ENCODE measurements at regions not wholly inside any gene's neighbourhood (a gene's known extent, or its start where the extent isn't known, plus 50 kb on each side); places are given as distances from the start of the nearest gene placed in this dataset.

- H3K27ac Mint-ChIP-seq: no peak overlapping the region
- H3K27me3 ChIP-seq (ENCODE audit: insufficient read depth, low read length): no peaks in the 10 kb centered on the region
- intact Hi-C loops (cut with micrococcal nuclease): no loop called here
Measured at GRCh38 chr16:5504064-5504781, 406.6 kb upstream of the EEF2KMT start.

GRCh38 chr16:5502944-5503343, 405.3 kb upstream of the EEF2KMT start:
- Histone ChIP-seq H3K4me3 (ENCODE audit: low read length in 2 of 2) (no peak overlapping the region), H3K9me3 (ENCODE audit: control insufficient read depth in 1 of 2, low read length in 2 of 2) (no peaks in the 10 kb centered on the region), H3K27me3 (ENCODE audit: insufficient read depth, low read length) (no peaks in the 10 kb centered on the region), H3K4me1 (ENCODE audit: insufficient read depth, low read length) (no peaks in the 10 kb centered on the region), H3K36me3 (ENCODE audit: insufficient read depth, low read length) (no peaks in the 10 kb centered on the region), H3K27ac (ENCODE audit: low read depth, low read length) (no peak overlapping the region)
- ChIA-PET CTCF (ENCODE audit: partially characterized antibody) (no interaction called here), POLR2A (ENCODE audit: partially characterized antibody) (no interaction called here)
- no peaks in the 10 kb centered on the region for H3K36me3 Mint-ChIP-seq
- no peak for DNase-seq
- H3K4me3 Mint-ChIP-seq: no peak overlapping the region
- H3K4me1 Mint-ChIP-seq: no peaks in the 10 kb centered on the region
- intact Hi-C loops (cut with micrococcal nuclease): no loop called here
- H3K27me3 Mint-ChIP-seq: peaks cover 2 to 7% of the 10 kb centered on the region in 2 donors
- peaks cover 0 to 8% (median 0%) of the 10 kb centered on the region in 8 donors for H3K9me3 Mint-ChIP-seq
- no peak overlapping the region for H3K27ac Mint-ChIP-seq

More at GRCh38 chr16:5504064-5504781, 406.6 kb upstream of the EEF2KMT start:
- no peaks in the 10 kb centered on the region for H3K4me1 Mint-ChIP-seq
- peaks cover 2 to 7% of the 10 kb centered on the region in 2 donors for H3K27me3 Mint-ChIP-seq
- CTCF ChIA-PET (ENCODE audit: partially characterized antibody): no interaction called here
- no peaks in the 10 kb centered on the region for H3K36me3 ChIP-seq (ENCODE audit: insufficient read depth, low read length)
- H3K4me3 ChIP-seq (ENCODE audit: low read length in 2 of 2): no peak overlapping the region
- no peaks in the 10 kb centered on the region for H3K36me3 Mint-ChIP-seq
- peak overlapping the region in 1 of 8 donors; percentile 46 for H3K4me3 Mint-ChIP-seq
- H3K27ac ChIP-seq (ENCODE audit: low read depth, low read length): no peak overlapping the region
- peaks cover 0 to 8% (median 0%) of the 10 kb centered on the region in 8 donors for H3K9me3 Mint-ChIP-seq
- POLR2A ChIA-PET (ENCODE audit: partially characterized antibody): no interaction called here
- no peaks in the 10 kb centered on the region for H3K9me3 ChIP-seq (ENCODE audit: control insufficient read depth in 1 of 2, low read length in 2 of 2)
- H3K4me1 ChIP-seq (ENCODE audit: insufficient read depth, low read length): no peaks in the 10 kb centered on the region
- no peak for DNase-seq

GRCh38 chr16:5502467-5502869, 404.9 kb upstream of the EEF2KMT start:
- Mint-ChIP-seq H3K4me1 (no peaks in the 10 kb centered on the region), H3K9me3 (peaks cover 0 to 8% (median 0%) of the 10 kb centered on the region in 8 donors), H3K4me3 (no peak overlapping the region), H3K27me3 (peaks cover 2 to 7% of the 10 kb centered on the region in 2 donors), H3K27ac (no peak overlapping the region), H3K36me3 (no peaks in the 10 kb centered on the region)
- Histone ChIP-seq H3K27ac (ENCODE audit: low read depth, low read length) (no peak overlapping the region), H3K4me1 (ENCODE audit: insufficient read depth, low read length) (no peaks in the 10 kb centered on the region), H3K4me3 (ENCODE audit: low read length in 2 of 2) (no peak overlapping the region), H3K27me3 (ENCODE audit: insufficient read depth, low read length) (no peaks in the 10 kb centered on the region), H3K9me3 (ENCODE audit: control insufficient read depth in 1 of 2, low read length in 2 of 2) (no peaks in the 10 kb centered on the region), H3K36me3 (ENCODE audit: insufficient read depth, low read length) (no peaks in the 10 kb centered on the region)
- ChIA-PET CTCF (ENCODE audit: partially characterized antibody) (no interaction called here), POLR2A (ENCODE audit: partially characterized antibody) (no interaction called here)
- no peak for DNase-seq
- intact Hi-C loops (cut with micrococcal nuclease): no loop called here

GRCh38 chr16:5500526-5500925, 402.9 kb upstream of the EEF2KMT start:
- intact Hi-C loops (cut with micrococcal nuclease): no loop called here

GRCh38 chr16:5498562-5498961, 401.0 kb upstream of the EEF2KMT start:
- no peak overlapping the region for H3K4me3 ChIP-seq (ENCODE audit: low read length in 2 of 2)
- no peaks in the 10 kb centered on the region for H3K4me1 Mint-ChIP-seq
- peaks cover 0 to 12% (median 5%) of the 10 kb centered on the region in 8 donors for H3K9me3 Mint-ChIP-seq
- no peak overlapping the region for H3K27ac Mint-ChIP-seq
- H3K9me3 ChIP-seq (ENCODE audit: control insufficient read depth in 1 of 2, low read length in 2 of 2): no peaks in the 10 kb centered on the region
- H3K27me3 ChIP-seq (ENCODE audit: insufficient read depth, low read length): no peaks in the 10 kb centered on the region
- no peak overlapping the region for H3K27ac ChIP-seq (ENCODE audit: low read depth, low read length)
- H3K36me3 Mint-ChIP-seq: no peaks in the 10 kb centered on the region
- H3K36me3 ChIP-seq (ENCODE audit: insufficient read depth, low read length): no peaks in the 10 kb centered on the region
- DNase-seq: no peak
- ChIA-PET POLR2A (ENCODE audit: partially characterized antibody) (no interaction called here), CTCF (ENCODE audit: partially characterized antibody) (no interaction called here)
- H3K4me1 ChIP-seq (ENCODE audit: insufficient read depth, low read length): no peaks in the 10 kb centered on the region
- peaks cover 5 to 9% of the 10 kb centered on the region in 2 donors for H3K27me3 Mint-ChIP-seq
- intact Hi-C loops (cut with micrococcal nuclease): no loop called here
- no peak overlapping the region for H3K4me3 Mint-ChIP-seq

More at GRCh38 chr16:5500526-5500925, 402.9 kb upstream of the EEF2KMT start:
- POLR2A ChIA-PET (ENCODE audit: partially characterized antibody): no interaction called here
- no peak overlapping the region for H3K27ac Mint-ChIP-seq
- no peaks in the 10 kb centered on the region for H3K4me1 Mint-ChIP-seq
- DNase-seq: no peak
- no peak overlapping the region for H3K4me3 ChIP-seq (ENCODE audit: low read length in 2 of 2)
- peaks cover 0 to 9% (median 2%) of the 10 kb centered on the region in 8 donors for H3K9me3 Mint-ChIP-seq
- CTCF ChIA-PET (ENCODE audit: partially characterized antibody): no interaction called here
- H3K27ac ChIP-seq (ENCODE audit: low read depth, low read length): no peak overlapping the region
- no peak overlapping the region for H3K4me3 Mint-ChIP-seq
- no peaks in the 10 kb centered on the region for H3K36me3 ChIP-seq (ENCODE audit: insufficient read depth, low read length)
- no peaks in the 10 kb centered on the region for H3K9me3 ChIP-seq (ENCODE audit: control insufficient read depth in 1 of 2, low read length in 2 of 2)
- no peaks in the 10 kb centered on the region for H3K4me1 ChIP-seq (ENCODE audit: insufficient read depth, low read length)
- H3K36me3 Mint-ChIP-seq: no peaks in the 10 kb centered on the region
- H3K27me3 ChIP-seq (ENCODE audit: insufficient read depth, low read length): no peaks in the 10 kb centered on the region
- peaks cover 5 to 7% of the 10 kb centered on the region in 2 donors for H3K27me3 Mint-ChIP-seq

DNA sequence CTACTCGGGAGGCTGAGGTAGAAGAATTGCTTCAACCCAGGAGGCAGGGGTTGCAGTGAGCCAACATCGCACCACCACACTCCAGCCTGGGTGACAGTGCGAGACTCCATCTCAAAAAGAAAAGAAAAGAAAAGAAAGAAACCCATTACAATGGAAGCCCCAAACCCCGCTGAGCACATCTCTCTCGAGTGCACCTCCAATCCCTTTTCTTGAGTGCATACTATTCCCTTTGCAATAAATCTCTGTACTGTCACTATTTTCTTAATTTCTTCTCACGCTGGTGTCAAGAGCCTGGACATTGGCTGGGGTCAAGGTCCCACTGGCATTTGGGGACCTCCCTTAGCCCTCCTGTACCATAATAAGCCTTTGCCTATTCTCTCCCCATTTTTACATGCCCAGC, 398.4 kb upstream of the EEF2KMT start:
- no peak overlapping the region for H3K27ac ChIP-seq (ENCODE audit: low read depth, low read length)
- no peaks in the 10 kb centered on the region for H3K4me1 ChIP-seq (ENCODE audit: insufficient read depth, low read length)
- H3K27me3 Mint-ChIP-seq: peaks cover 5 to 6% of the 10 kb centered on the region in 2 donors
- H3K27ac Mint-ChIP-seq: no peak overlapping the region
- H3K9me3 Mint-ChIP-seq: peaks cover 0 to 12% (median 5%) of the 10 kb centered on the region in 8 donors
- ChIA-PET CTCF (ENCODE audit: partially characterized antibody) (no interaction called here), POLR2A (ENCODE audit: partially characterized antibody) (no interaction called here)
- no peaks in the 10 kb centered on the region for H3K9me3 ChIP-seq (ENCODE audit: control insufficient read depth in 1 of 2, low read length in 2 of 2)
- intact Hi-C loops (cut with micrococcal nuclease): no loop called here
- no peak overlapping the region for H3K4me3 ChIP-seq (ENCODE audit: low read length in 2 of 2)
- no peaks in the 10 kb centered on the region for H3K36me3 ChIP-seq (ENCODE audit: insufficient read depth, low read length)
- no peak for DNase-seq
- no peaks in the 10 kb centered on the region for H3K27me3 ChIP-seq (ENCODE audit: insufficient read depth, low read length)
- no peaks in the 10 kb centered on the region for H3K4me1 Mint-ChIP-seq
- no peak overlapping the region for H3K4me3 Mint-ChIP-seq
- no peaks in the 10 kb centered on the region for H3K36me3 Mint-ChIP-seq

- Histone ChIP-seq H3K27me3 (ENCODE audit: insufficient read depth, low read length) (no peaks in the 10 kb centered on the region), H3K9me3 (ENCODE audit: control insufficient read depth in 1 of 2, low read length in 2 of 2) (no peaks in the 10 kb centered on the region), H3K36me3 (ENCODE audit: insufficient read depth, low read length) (no peaks in the 10 kb centered on the region), H3K4me1 (ENCODE audit: insufficient read depth, low read length) (no peaks in the 10 kb centered on the region), H3K4me3 (ENCODE audit: low read length in 2 of 2) (no peak overlapping the region), H3K27ac (ENCODE audit: low read depth, low read length) (no peak overlapping the region)
- Mint-ChIP-seq H3K27ac (no peak overlapping the region), H3K9me3 (peaks cover 0 to 6% (median 1%) of the 10 kb centered on the region in 8 donors), H3K4me1 (no peaks in the 10 kb centered on the region), H3K36me3 (no peaks in the 10 kb centered on the region), H3K4me3 (no peak overlapping the region), H3K27me3 (peaks cover 3 to 4% of the 10 kb centered on the region in 2 donors)
- CTCF ChIA-PET (ENCODE audit: partially characterized antibody): no interaction called here
- POLR2A ChIA-PET (ENCODE audit: partially characterized antibody): no interaction called here
- no peak for DNase-seq
- intact Hi-C loops (cut with micrococcal nuclease): no loop called here
Measured at GRCh38 chr16:5490499-5490898, 392.9 kb upstream of the EEF2KMT start.

Data from CD4-positive, alpha-beta memory T cell (primary cell).